ENCODE measurements at regions not wholly inside any gene's neighbourhood (a gene's known extent, or its start where the extent isn't known, plus 50 kb on each side); places are given as distances from the start of the nearest gene placed in this dataset.

- TF ChIP-seq STAT6 (CRISPR knock-in tag; conservative IDR thresholded peaks at IDR 0.05; ENCODE audit: low read depth) = no peak
- TF ChIP-seq AFF4 (CRISPR knock-in tag; IDR thresholded peaks at IDR 0.05; ENCODE audit: borderline replicate concordance) = no peak
- TF ChIP-seq NFATC4 (CRISPR knock-in tag; IDR thresholded peaks at IDR 0.05) = no peak
- no peak for TF ChIP-seq GTF2I (CRISPR knock-in tag; conservative IDR thresholded peaks at IDR 0.05)
These were observed 77.4 kb upstream of the LHFPL2 start (continued) for GRCh38 chr5:78726003-78726402.

GRCh38 chr5:78724061-78724460 lies 75.5 kb upstream of the LHFPL2 start:
- Mint-ChIP-seq H3K27me3 (ENCODE audit: low read depth) (no peaks in the 10 kb centered on the region; the same call in 1 of the 2 replicates), H3K36me3 (no peaks in the 10 kb centered on the region), H3K4me1 (peaks cover 30% of the 10 kb centered on the region), H3K4me3 (no peak overlapping the region), H3K9me3 (no peaks in the 10 kb centered on the region), H3K27ac (no peak overlapping the region)
- DNase-seq (ENCODE audit: low spot score) (no peak), ATAC-seq (no peak)
- ChIA-PET CTCF (no interaction called here), POLR2A (interaction anchor here (0.7 kb wide), 1 partner anchor 150 kb away, joined by 6 read pairs; no protein-coding TSS in a partner anchor)
- TF ChIP-seq JAZF1 (CRISPR knock-in tag; IDR thresholded peaks at IDR 0.05) = no peak
- no peak for TF ChIP-seq FOXJ3 (CRISPR knock-in tag; IDR thresholded peaks at IDR 0.05; ENCODE audit: borderline replicate concordance)
- no peak for TF ChIP-seq ATF2 (CRISPR knock-in tag; IDR thresholded peaks at IDR 0.05; ENCODE audit: borderline replicate concordance, low read depth)
- no peak for TF ChIP-seq FOXP4 (CRISPR knock-in tag; IDR thresholded peaks at IDR 0.05)
- no peak for TF ChIP-seq ATF3 (CRISPR knock-in tag; conservative IDR thresholded peaks at IDR 0.05)
- no peak for TF ChIP-seq USF1 (CRISPR knock-in tag; IDR thresholded peaks at IDR 0.05)
- TF ChIP-seq ZNF121 (CRISPR knock-in tag; IDR thresholded peaks at IDR 0.05) = no peak
- no peak for TF ChIP-seq MYBL2 (CRISPR knock-in tag; IDR thresholded peaks at IDR 0.05)
- TF ChIP-seq CDX4 (CRISPR knock-in tag; IDR thresholded peaks at IDR 0.05; ENCODE audit: borderline replicate concordance) = no peak
- no peak for TF ChIP-seq AFF4 (CRISPR knock-in tag; IDR thresholded peaks at IDR 0.05; ENCODE audit: borderline replicate concordance)
- no peak for TF ChIP-seq FOXP1 (CRISPR knock-in tag; IDR thresholded peaks at IDR 0.05; ENCODE audit: borderline replicate concordance)
- TF ChIP-seq ZBTB21 (CRISPR knock-in tag; IDR thresholded peaks at IDR 0.05; ENCODE audit: borderline replicate concordance) = no peak
- TF ChIP-seq CBFB (CRISPR knock-in tag; IDR thresholded peaks at IDR 0.05; ENCODE audit: low read depth) = no peak
- TF ChIP-seq MLX (CRISPR knock-in tag; IDR thresholded peaks at IDR 0.05) = no peak
- TF ChIP-seq JUN (CRISPR knock-in tag; IDR thresholded peaks at IDR 0.05) = no peak
- no peak for TF ChIP-seq ZNF317 (CRISPR knock-in tag; IDR thresholded peaks at IDR 0.05; ENCODE audit: borderline replicate concordance, low read depth)

All from WTC11 (cell line).